ENCODE measurements at regions not wholly inside any gene's neighbourhood (a gene's known extent, or its start where the extent isn't known, plus 50 kb on each side); places are given as distances from the start of the nearest gene placed in this dataset.

DNA sequence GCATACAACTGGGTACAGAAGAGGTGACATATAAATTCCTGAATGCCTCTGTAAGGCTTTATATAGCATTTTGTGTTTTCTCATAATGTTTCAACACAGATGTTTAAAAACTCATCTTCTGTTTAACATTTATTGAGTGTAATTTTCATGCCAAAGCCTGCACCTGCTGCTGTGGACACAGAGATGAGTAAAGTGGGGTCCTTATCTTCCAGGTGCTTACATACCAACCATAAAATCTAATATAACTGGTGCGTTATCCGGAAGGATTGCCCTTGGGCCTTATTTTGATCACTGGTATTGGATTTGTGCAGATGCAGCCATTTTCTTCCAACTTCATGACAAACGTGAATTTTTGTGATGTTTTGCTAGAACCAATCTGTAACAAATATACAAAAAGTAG, 222.3 kb downstream of the DMRT2 start:
- Histone ChIP-seq H3K9me3 (ENCODE audit: control insufficient read depth in 1 of 2, insufficient read depth in 1 of 2, low read depth in 1 of 2, low read length in 2 of 2) (peaks cover 4 to 17% of the 10 kb centered on the region in 2 experiments; a peak in 2 of 4 replicates), H3K27me3 (ENCODE audit: insufficient read depth, low read length) (no peaks in the 10 kb centered on the region), H3K27ac (ENCODE audit: low read depth, low read length) (no peak overlapping the region), H2AFZ (ENCODE audit: low read depth, low read length, poor library complexity, severe bottlenecking) (no peak overlapping the region), H3K9me2 (ENCODE audit: insufficient read depth) (no peaks in the 10 kb centered on the region), H3K4me3 (replicated peaks in 1 of 2; ENCODE audit: low read depth in 1 of 2, low read length in 2 of 2) (no peak overlapping the region), H3K9ac (ENCODE audit: low read length) (no peak overlapping the region), H3K4me1 (ENCODE audit: control insufficient read depth in 1 of 2, insufficient read depth in 2 of 2, low read length in 2 of 2) (no peaks in the 10 kb centered on the region), H4K20me1 (ENCODE audit: insufficient read depth) (no peaks in the 10 kb centered on the region), H3K36me3 (ENCODE audit: control insufficient read depth in 1 of 2, insufficient read depth in 2 of 2, low read length in 2 of 2) (no peaks in the 10 kb centered on the region), H3K79me2 (ENCODE audit: insufficient read depth, low read length) (no peaks in the 10 kb centered on the region), H3K4me2 (ENCODE audit: low read length) (no peak overlapping the region)
- RAD21 ChIA-PET (ENCODE audit: low non-redundant PET in 1 of 2, low total read pairs in 2 of 2, uncharacterized antibody in 2 of 2, unreplicated experiment in 2 of 2) = no interaction called here
- CTCF ChIA-PET = no interaction called here
- BruUV-seq (replicated peaks) = no TSS peak
- DNase-seq (ENCODE audit: low read depth, low spot score) (no peak), ATAC-seq (no peak)
- intact Hi-C loops (cut with micrococcal nuclease) = no loop called here
- POLR2A ChIA-PET = no interaction called here
- TF ChIP-seq SP1 (IDR thresholded peaks at IDR 0.05; ENCODE audit: low read depth) (no peak), CEBPB (IDR thresholded peaks at IDR 0.05; ENCODE audit: low read depth) (no peak), TCF7L2 (IDR thresholded peaks at IDR 0.05; ENCODE audit: borderline replicate concordance, extremely low read depth, insufficient read depth, insufficient read length) (no peak)

GRCh38 chr9:1273859-1274258, 223.7 kb downstream of the DMRT2 start:
- ChIA-PET RAD21 (ENCODE audit: low non-redundant PET in 1 of 2, low total read pairs in 2 of 2, uncharacterized antibody in 2 of 2, unreplicated experiment in 2 of 2) (no interaction called here), CTCF (no interaction called here), POLR2A (no interaction called here)
- no peak for ATAC-seq
- Histone ChIP-seq H4K20me1 (ENCODE audit: insufficient read depth) (no peaks in the 10 kb centered on the region), H3K4me2 (ENCODE audit: low read length) (no peak overlapping the region), H3K36me3 (ENCODE audit: control insufficient read depth in 1 of 2, insufficient read depth in 2 of 2, low read length in 2 of 2) (no peaks in the 10 kb centered on the region), H3K79me2 (ENCODE audit: insufficient read depth, low read length) (no peaks in the 10 kb centered on the region), H3K27ac (ENCODE audit: low read depth, low read length) (no peak overlapping the region), H3K9me2 (ENCODE audit: insufficient read depth) (no peaks in the 10 kb centered on the region), H3K27me3 (ENCODE audit: insufficient read depth, low read length) (no peaks in the 10 kb centered on the region), H3K9ac (ENCODE audit: low read length) (no peak overlapping the region), H2AFZ (ENCODE audit: low read depth, low read length, poor library complexity, severe bottlenecking) (no peak overlapping the region), H3K9me3 (ENCODE audit: control insufficient read depth in 1 of 2, insufficient read depth in 1 of 2, low read depth in 1 of 2, low read length in 2 of 2) (peaks cover 4 to 17% of the 10 kb centered on the region in 2 experiments; a peak in 2 of 4 replicates), H3K4me1 (ENCODE audit: control insufficient read depth in 1 of 2, insufficient read depth in 2 of 2, low read length in 2 of 2) (no peaks in the 10 kb centered on the region), H3K4me3 (replicated peaks in 1 of 2; ENCODE audit: low read depth in 1 of 2, low read length in 2 of 2) (no peak overlapping the region)
- intact Hi-C loops (cut with micrococcal nuclease) = no loop called here
- TF ChIP-seq ZFX (IDR thresholded peaks at IDR 0.05) (no peak), SP1 (IDR thresholded peaks at IDR 0.05; ENCODE audit: low read depth) (no peak), EGR1 (IDR thresholded peaks at IDR 0.05; ENCODE audit: low read depth) (no peak), REST (IDR thresholded peaks at IDR 0.05; ENCODE audit: low read depth) (no peak), SRF (IDR thresholded peaks at IDR 0.05; ENCODE audit: low read depth) (no peak), FOSL1 (IDR thresholded peaks at IDR 0.05; ENCODE audit: low read depth) (no peak), TCF7L2 (IDR thresholded peaks at IDR 0.05; ENCODE audit: borderline replicate concordance, extremely low read depth, insufficient read depth, insufficient read length) (no peak), EZH2phosphoT487 (IDR thresholded peaks at IDR 0.05; ENCODE audit: borderline replicate concordance) (no peak), SIN3A (IDR thresholded peaks at IDR 0.05; ENCODE audit: low read depth) (no peak)
- TF ChIP-seq, protein P1, sequence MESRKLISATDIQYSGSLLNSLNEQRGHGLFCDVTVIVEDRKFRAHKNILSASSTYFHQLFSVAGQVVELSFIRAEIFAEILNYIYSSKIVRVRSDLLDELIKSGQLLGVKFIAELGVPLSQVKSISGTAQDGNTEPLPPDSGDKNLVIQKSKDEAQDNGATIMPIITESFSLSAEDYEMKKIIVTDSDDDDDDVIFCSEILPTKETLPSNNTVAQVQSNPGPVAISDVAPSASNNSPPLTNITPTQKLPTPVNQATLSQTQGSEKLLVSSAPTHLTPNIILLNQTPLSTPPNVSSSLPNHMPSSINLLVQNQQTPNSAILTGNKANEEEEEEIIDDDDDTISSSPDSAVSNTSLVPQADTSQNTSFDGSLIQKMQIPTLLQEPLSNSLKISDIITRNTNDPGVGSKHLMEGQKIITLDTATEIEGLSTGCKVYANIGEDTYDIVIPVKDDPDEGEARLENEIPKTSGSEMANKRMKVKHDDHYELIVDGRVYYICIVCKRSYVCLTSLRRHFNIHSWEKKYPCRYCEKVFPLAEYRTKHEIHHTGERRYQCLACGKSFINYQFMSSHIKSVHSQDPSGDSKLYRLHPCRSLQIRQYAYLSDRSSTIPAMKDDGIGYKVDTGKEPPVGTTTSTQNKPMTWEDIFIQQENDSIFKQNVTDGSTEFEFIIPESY (IDR thresholded peaks at IDR 0.05; ENCODE audit: extremely low read depth, insufficient replicate concordance, low read length) = no peak
- no TSS peak for BruUV-seq (replicated peaks)
- DNase-seq (ENCODE audit: low read depth, low spot score) = no peak

All from HCT116 (cell line).